ENCODE measurements at regions not wholly inside any gene's neighbourhood (a gene's known extent, or its start where the extent isn't known, plus 50 kb on each side); places are given as distances from the start of the nearest gene placed in this dataset.

DNA sequence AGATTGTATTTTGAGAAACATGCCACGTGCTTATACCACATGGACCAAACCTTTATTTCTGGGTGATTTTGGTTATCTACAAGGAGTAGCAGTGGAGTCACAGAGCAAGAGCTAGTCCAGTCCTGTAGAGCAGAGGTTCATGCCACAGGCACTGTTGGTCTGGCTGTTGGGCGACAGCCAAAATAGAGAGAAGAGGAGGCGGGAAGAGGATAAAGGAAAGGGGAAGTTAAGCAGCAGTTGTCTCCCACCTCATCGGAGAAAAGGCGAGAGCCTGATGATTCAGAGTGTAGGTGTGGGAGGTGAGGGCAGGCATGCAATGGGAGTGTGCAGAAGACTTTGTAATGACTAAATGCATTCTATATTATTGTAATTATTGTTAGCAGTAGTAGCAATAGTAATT, 237.5 kb upstream of the ROPN1 start:
- ChIA-PET POLR2A (no interaction called here), CTCF (no interaction called here)
- in situ Hi-C loops (cut with HindIII; ENCODE audit: low pct_unique_long_range_greater_than_20kb, low sequenced_read_pairs) (no loop called here), intact Hi-C loops (cut with micrococcal nuclease; ENCODE audit: unreplicated experiment) (no loop called here)
- no peaks in the 10 kb centered on the region for H3K4me1 ChIP-seq (ENCODE audit: control insufficient read depth, insufficient read depth, low read length)
- ATAC-seq (no peak), DNase-seq (ENCODE audit: low read depth, low spot score) (no peak)
- BruUV-seq (replicated peaks), result no TSS peak
- no peaks in the 10 kb centered on the region for H3K9me3 ChIP-seq (ENCODE audit: control insufficient read depth, insufficient read depth, low read depth, low read length)
- H3K4me3 ChIP-seq (ENCODE audit: low read depth in 2 of 2, low read length in 2 of 2), result no peak overlapping the region
- peaks cover 20% of the 10 kb centered on the region for H3K27me3 ChIP-seq (ENCODE audit: control insufficient read depth, insufficient read depth, low read length)
- TF ChIP-seq REST (IDR thresholded peaks at IDR 0.05; ENCODE audit: insufficient read depth in 1 of 2, low read depth in 2 of 2, low read length in 1 of 2) (no peak), TCF7L2 (IDR thresholded peaks at IDR 0.05; ENCODE audit: low read depth, low read length) (no peak), SIN3A (IDR thresholded peaks at IDR 0.05; ENCODE audit: borderline replicate concordance, insufficient read depth, low read depth, low read length) (no peak), CTCF (IDR thresholded peaks at IDR 0.05) (no peak), POLR2AphosphoS5 (IDR thresholded peaks at IDR 0.05; ENCODE audit: low read depth, low read length) (no peak)
- no peaks in the 10 kb centered on the region for H3K36me3 ChIP-seq (ENCODE audit: control insufficient read depth, insufficient read depth, low read length)
- no peak overlapping the region for H3K27ac ChIP-seq (ENCODE audit: low read length)

GRCh38 chr3:124229836-124230235, 237.9 kb upstream of the ROPN1 start:
- Histone ChIP-seq H3K9me3 (ENCODE audit: control insufficient read depth, insufficient read depth, low read depth, low read length) (no peaks in the 10 kb centered on the region), H3K36me3 (ENCODE audit: control insufficient read depth, insufficient read depth, low read length) (no peaks in the 10 kb centered on the region), H3K4me1 (ENCODE audit: control insufficient read depth, insufficient read depth, low read length) (no peaks in the 10 kb centered on the region), H3K4me3 (ENCODE audit: low read depth in 2 of 2, low read length in 2 of 2) (no peak overlapping the region), H3K27ac (ENCODE audit: low read length) (no peak overlapping the region), H3K27me3 (ENCODE audit: control insufficient read depth, insufficient read depth, low read length) (peaks cover 20% of the 10 kb centered on the region)
- DNase-seq (ENCODE audit: low read depth, low spot score), result no peak
- BruUV-seq (replicated peaks), result no TSS peak
- in situ Hi-C loops (cut with HindIII; ENCODE audit: low pct_unique_long_range_greater_than_20kb, low sequenced_read_pairs) (no loop called here), intact Hi-C loops (cut with micrococcal nuclease; ENCODE audit: unreplicated experiment) (no loop called here)
- ChIA-PET CTCF (no interaction called here), POLR2A (no interaction called here)
- TF ChIP-seq REST (IDR thresholded peaks at IDR 0.05; ENCODE audit: insufficient read depth in 1 of 2, low read depth in 2 of 2, low read length in 1 of 2) (no peak), TCF7L2 (IDR thresholded peaks at IDR 0.05; ENCODE audit: low read depth, low read length) (no peak), CTCF (IDR thresholded peaks at IDR 0.05) (no peak), SIN3A (IDR thresholded peaks at IDR 0.05; ENCODE audit: borderline replicate concordance, insufficient read depth, low read depth, low read length) (no peak), POLR2AphosphoS5 (IDR thresholded peaks at IDR 0.05; ENCODE audit: low read depth, low read length) (no peak)
- no peak for ATAC-seq
